PC-3 (cell line): ENCODE measurements at regions not wholly inside any gene's neighbourhood (a gene's known extent, or its start where the extent isn't known, plus 50 kb on each side); places are given as distances from the start of the nearest gene placed in this dataset.

Experiments used
- ATAC-seq: fragments of 200-7000 bp; cut with Tn5 transposase; 2 replicates; pipeline ENCODE4 v1.9.1; 2020; ENCODE audit warnings: mild to moderate bottlenecking, moderate library complexity
- BruUV-seq: library from RNA; stranded (reverse); fragments of 400-500 nt; replicated peaks from 2 replicates; lab custom pipeline; 2021; lab: Mats Ljungman, UMichigan
- CTCF ChIA-PET: fragments of 300-600 bp; sonication (Branson Sonifier 250); formaldehyde crosslinking; loops from one replicate; lab custom pipeline; 2022; ENCODE audit warnings: antibody characterized with exemption; lab: Charles Lee
- POLR2A ChIA-PET: fragments of 300-600 bp; sonication (Branson Sonifier 250); formaldehyde crosslinking; loops from one replicate; lab custom pipeline; 2022; ENCODE audit warnings: antibody characterized with exemption; ENCODE audit not compliant: unreplicated experiment; lab: Charles Lee
- DNase-seq: peaks from one replicate; pipeline ENCODE4 v3.0.0-alpha.2; 2015
- H2AFZ ChIP-seq: fragments of 300-600 bp; sonication (generic); 2 replicates; pipeline ENCODE4 v1.6.0; 2016; ENCODE audit warnings: antibody characterized with exemption, low read length
- H3F3A ChIP-seq: fragments of 300-600 bp; sonication (generic); one replicate; pipeline ENCODE4 v1.6.0; 2017; ENCODE audit warnings: antibody characterized with exemption, low read length, control low read depth, mild to moderate bottlenecking; ENCODE audit not compliant: unreplicated experiment
- H3K27ac ChIP-seq: fragments of 300-600 bp; sonication (generic); 2 replicates; pipeline ENCODE4 v1.5.1; 2016; ENCODE audit warnings: mild to moderate bottlenecking, low read length
- H3K27me3 ChIP-seq: fragments of 300-600 bp; sonication (generic); 2 replicates; pipeline ENCODE4 v1.6.1; 2016; ENCODE audit warnings: low read length, mixed read lengths
- H3K36me3 ChIP-seq: fragments of 300-600 bp; sonication (generic); 2 replicates; pipeline ENCODE4 v1.6.1; 2016; ENCODE audit warnings: low read depth, mixed run types, low read length, mixed read lengths
- H3K4me1 ChIP-seq: fragments of 300-600 bp; sonication (generic); 2 replicates; pipeline ENCODE4 v1.5.1; 2016; ENCODE audit warnings: low read length; ENCODE audit not compliant: insufficient read depth
- H3K4me2 ChIP-seq: fragments of 300-600 bp; sonication (generic); 2 replicates; pipeline ENCODE4 v1.6.0; 2016; ENCODE audit warnings: low read length
- H3K4me3 ChIP-seq: fragments of 300-600 bp; sonication (generic); 2 replicates; pipeline ENCODE4 v1.5.1; 2016; ENCODE audit warnings: mild to moderate bottlenecking, low read length, mixed read lengths
- H3K79me2 ChIP-seq: fragments of 300-600 bp; sonication (generic); 2 replicates; pipeline ENCODE4 v1.6.1; 2017; ENCODE audit warnings: low read length, mixed read lengths
- H3K9ac ChIP-seq: fragments of 300-600 bp; sonication (generic); 2 replicates; pipeline ENCODE4 v1.6.0; 2016; ENCODE audit warnings: mild to moderate bottlenecking, low read length
- H3K9me2 ChIP-seq: fragments of 300-600 bp; sonication (generic); replicated peaks from 2 replicates; pipeline ENCODE4 v1.6.1; 2016; ENCODE audit warnings: mixed run types, low read length, mixed read lengths
- H3K9me3 ChIP-seq: fragments of 300-600 bp; sonication (generic); 2 replicates; pipeline ENCODE4 v1.6.1; 2016; ENCODE audit warnings: low read length, mixed read lengths
- H4K20me1 ChIP-seq: fragments of 300-600 bp; sonication (generic); 2 replicates; pipeline ENCODE4 v1.6.1; 2016; ENCODE audit warnings: low read length, mixed read lengths
- CTCF ChIP-seq: fragments of 300-600 bp; sonication (generic); conservative IDR thresholded peaks from 2 replicates; pipeline ENCODE4 v1.5.1; 2017; ENCODE audit warnings: antibody characterized with exemption, low read depth, mild to moderate bottlenecking, low read length
- EZH2 ChIP-seq: fragments of 300-600 bp; sonication (generic); IDR thresholded peaks from one replicate; pipeline ENCODE4 v1.6.1; 2017; ENCODE audit warnings: antibody characterized with exemption, mild to moderate bottlenecking, low read length; ENCODE audit not compliant: unreplicated experiment
- EZH2phosphoT487 ChIP-seq: fragments of 300-600 bp; sonication (generic); IDR thresholded peaks from 2 replicates; pipeline ENCODE4 v1.6.1; 2018; ENCODE audit warnings: mild to moderate bottlenecking, antibody characterized with exemption, low read length, borderline replicate concordance
- intact Hi-C: fragments of 100-400 bp; cut with micrococcal nuclease; formaldehyde crosslinking; loops from 2 replicates; pipeline ENCODE4 v1.9.0; 2023

- CTCF ChIA-PET = no interaction called here
- BruUV-seq = no TSS peak
- intact Hi-C loops = no loop called here
These were observed 155.2 kb upstream of the KCNJ16 start for GRCh38 chr17:69919789-69920188.

GRCh38 chr17:69921046-69921445 is 154.0 kb upstream of the KCNJ16 start:
- Histone ChIP-seq H3K4me3 (no peak overlapping the region), H3F3A (no peaks in the 10 kb centered on the region), H3K9ac (no peak overlapping the region), H3K9me3 (no peaks in the 10 kb centered on the region), H3K27me3 (no peaks in the 10 kb centered on the region), H3K27ac (no peak overlapping the region), H4K20me1 (no peaks in the 10 kb centered on the region), H3K79me2 (no peaks in the 10 kb centered on the region), H2AFZ (no peak overlapping the region), H3K36me3 (no peaks in the 10 kb centered on the region), H3K4me1 (no peaks in the 10 kb centered on the region), H3K9me2 (no peaks in the 10 kb centered on the region), H3K4me2 (no peak overlapping the region)
- BruUV-seq = no TSS peak
- ChIA-PET POLR2A (interaction anchor here (0.7 kb wide), 1 partner anchor 312 kb away, joined by 3 read pairs; no protein-coding TSS in a partner anchor), CTCF (no interaction called here)
- DNase-seq = no peak
- ATAC-seq = no peak
- intact Hi-C loops = no loop called here
- TF ChIP-seq EZH2 = no peak
- no peak for TF ChIP-seq EZH2phosphoT487
- TF ChIP-seq CTCF = no peak

More at GRCh38 chr17:69919789-69920188, 155.2 kb upstream of the KCNJ16 start:
- Histone ChIP-seq H3K36me3 (no peaks in the 10 kb centered on the region), H3K9me2 (no peaks in the 10 kb centered on the region), H3K4me2 (no peak overlapping the region), H3K9ac (no peak overlapping the region), H3K79me2 (no peaks in the 10 kb centered on the region), H3K9me3 (no peaks in the 10 kb centered on the region), H3K4me1 (no peaks in the 10 kb centered on the region), H4K20me1 (no peaks in the 10 kb centered on the region), H3F3A (no peaks in the 10 kb centered on the region), H3K4me3 (no peak overlapping the region), H3K27me3 (no peaks in the 10 kb centered on the region), H3K27ac (no peak overlapping the region), H2AFZ (no peak overlapping the region)
- no peak for TF ChIP-seq CTCF
- no peak for TF ChIP-seq EZH2phosphoT487
- TF ChIP-seq EZH2 = no peak
- ATAC-seq (no peak), DNase-seq (no peak)
- POLR2A ChIA-PET = no interaction called here

GRCh38 chr17:69928611-69929010 is 146.4 kb upstream of the KCNJ16 start:
- Histone ChIP-seq H3K9ac (no peak overlapping the region), H3K27ac (no peak overlapping the region), H3K36me3 (no peaks in the 10 kb centered on the region), H3K9me2 (no peaks in the 10 kb centered on the region), H3K4me3 (no peak overlapping the region), H4K20me1 (no peaks in the 10 kb centered on the region), H2AFZ (no peak overlapping the region), H3K4me2 (no peak overlapping the region), H3K79me2 (no peaks in the 10 kb centered on the region), H3K4me1 (no peaks in the 10 kb centered on the region), H3K27me3 (no peaks in the 10 kb centered on the region), H3K9me3 (no peaks in the 10 kb centered on the region), H3F3A (no peaks in the 10 kb centered on the region)
- CTCF ChIA-PET = no interaction called here
- no peak for TF ChIP-seq EZH2
- no peak for TF ChIP-seq EZH2phosphoT487
- TF ChIP-seq CTCF = no peak
- POLR2A ChIA-PET = no interaction called here
- ATAC-seq (no peak), DNase-seq (no peak)
- no TSS peak for BruUV-seq
- intact Hi-C loops = no loop called here
